IPS DF 4.7 (cell line): ENCODE measurements at regions not wholly inside any gene's neighbourhood (a gene's known extent, or its start where the extent isn't known, plus 50 kb on each side); places are given as distances from the start of the nearest gene placed in this dataset.
"Not testable (repeated sequence)": the region's sequence is repeated elsewhere in the genome, so short reads cannot be mapped to it uniquely, and the experiment has no call there.

Experiments used
- DNase-seq: peaks from one replicate; pipeline ENCODE4 v3.0.0-alpha.2; 2013; ENCODE audit warnings: low spot score; ENCODE audit errors: extremely low read depth

DNA sequence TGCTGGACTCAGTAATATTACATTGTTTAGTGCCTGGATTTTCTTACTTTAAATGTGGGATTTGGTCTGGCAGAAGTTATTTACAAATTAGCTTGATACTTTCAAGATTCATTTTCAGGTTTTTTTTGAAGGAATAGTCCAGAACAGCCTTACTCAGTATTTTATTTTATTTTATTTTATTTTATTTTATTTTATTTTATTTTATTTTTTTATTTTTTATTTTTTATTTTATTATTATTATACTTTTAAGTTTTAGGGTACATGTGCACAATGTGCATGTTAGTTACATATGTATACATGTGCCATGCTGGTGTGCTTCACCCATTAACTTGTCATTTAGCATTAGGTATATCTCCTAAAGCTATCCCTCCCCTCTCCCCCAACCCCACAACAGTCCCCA is 380.5 kb upstream of the FTMT start:
- DNase-seq = not testable (repeated sequence)

GRCh38 chr5:121478636-121479035 is 373.0 kb upstream of the FTMT start:
- no peak for DNase-seq

GRCh38 chr5:121479337-121479736 is 372.3 kb upstream of the FTMT start:
- DNase-seq = no peak

DNA sequence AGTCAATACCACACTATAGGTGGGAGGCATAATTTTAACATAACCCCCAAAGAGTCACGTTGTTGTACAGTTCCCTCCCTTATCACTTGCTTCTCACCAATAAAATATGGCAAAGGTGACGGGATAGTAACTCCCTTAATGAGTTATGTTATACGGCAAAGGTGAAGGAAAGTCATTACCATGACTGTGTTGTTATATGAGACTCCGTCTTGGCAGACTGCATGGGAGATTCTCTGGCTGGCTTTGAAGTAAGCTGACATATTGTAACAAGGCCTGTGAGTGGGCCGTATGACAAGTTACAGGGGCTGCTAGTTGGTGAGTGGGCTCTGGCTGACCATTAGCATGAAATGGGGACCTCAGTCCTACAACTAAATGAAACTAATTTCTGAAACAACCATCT is 366.4 kb upstream of the FTMT start:
- no peak for DNase-seq

DNA sequence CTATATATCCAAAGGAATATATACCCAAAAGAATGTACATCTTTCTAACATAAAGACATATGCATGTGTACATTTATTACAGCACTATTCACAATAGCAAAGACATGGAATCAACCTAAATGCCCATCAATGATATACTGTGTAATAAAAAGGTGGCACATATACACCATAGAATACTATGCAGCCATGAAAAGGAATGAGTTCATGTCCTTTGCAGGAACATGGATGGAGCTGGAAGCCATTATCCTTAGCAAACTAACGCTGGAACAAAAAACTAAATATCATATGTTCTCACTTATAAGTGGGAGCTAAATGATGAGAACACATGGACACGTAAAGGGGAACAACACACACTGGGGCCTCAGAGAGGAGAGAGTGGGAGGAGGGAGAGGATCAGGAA is 365.7 kb upstream of the FTMT start:
- DNase-seq = not testable (repeated sequence)

DNA sequence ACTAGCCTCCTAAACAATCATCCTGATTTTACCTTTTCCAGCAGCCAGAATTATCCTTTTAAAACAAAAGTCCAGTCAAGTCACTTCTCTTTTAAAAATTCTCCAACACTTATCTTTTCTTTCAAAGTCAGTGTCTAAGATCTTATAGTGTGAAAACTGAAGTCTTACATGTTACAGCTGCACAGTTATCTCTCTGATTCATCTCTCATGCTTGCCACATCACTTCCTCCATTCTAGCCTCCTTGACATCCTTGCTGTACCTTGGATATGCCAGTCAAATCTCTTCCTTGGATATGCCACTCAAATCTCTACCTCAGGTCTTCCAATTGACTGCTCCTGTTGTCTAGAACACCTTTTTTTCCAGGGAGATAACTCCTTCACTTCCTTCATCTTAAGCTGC is 361.7 kb upstream of the FTMT start:
- no peak for DNase-seq

DNA sequence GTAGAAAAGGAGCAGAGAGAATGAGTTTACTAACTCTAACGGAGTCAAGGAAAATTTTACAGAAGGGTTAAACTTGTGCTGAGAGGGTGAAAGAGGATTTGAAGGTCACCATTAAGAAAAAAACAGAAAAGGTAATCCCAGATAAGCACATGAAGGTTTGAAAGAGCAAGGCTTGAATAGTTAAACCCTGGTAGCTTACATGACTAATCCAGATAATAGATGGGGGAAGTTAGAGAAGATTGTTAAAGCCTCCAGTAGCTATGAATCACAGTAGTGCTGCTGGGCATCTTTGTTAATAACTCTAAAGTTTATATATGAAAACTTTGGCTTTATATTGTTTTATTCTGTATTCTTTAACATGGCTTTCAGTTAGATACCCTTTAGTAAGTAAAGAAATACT is 354.5 kb upstream of the FTMT start:
- no peak for DNase-seq

GRCh38 chr5:121500310-121500709 is 351.4 kb upstream of the FTMT start:
- DNase-seq = no peak

DNA sequence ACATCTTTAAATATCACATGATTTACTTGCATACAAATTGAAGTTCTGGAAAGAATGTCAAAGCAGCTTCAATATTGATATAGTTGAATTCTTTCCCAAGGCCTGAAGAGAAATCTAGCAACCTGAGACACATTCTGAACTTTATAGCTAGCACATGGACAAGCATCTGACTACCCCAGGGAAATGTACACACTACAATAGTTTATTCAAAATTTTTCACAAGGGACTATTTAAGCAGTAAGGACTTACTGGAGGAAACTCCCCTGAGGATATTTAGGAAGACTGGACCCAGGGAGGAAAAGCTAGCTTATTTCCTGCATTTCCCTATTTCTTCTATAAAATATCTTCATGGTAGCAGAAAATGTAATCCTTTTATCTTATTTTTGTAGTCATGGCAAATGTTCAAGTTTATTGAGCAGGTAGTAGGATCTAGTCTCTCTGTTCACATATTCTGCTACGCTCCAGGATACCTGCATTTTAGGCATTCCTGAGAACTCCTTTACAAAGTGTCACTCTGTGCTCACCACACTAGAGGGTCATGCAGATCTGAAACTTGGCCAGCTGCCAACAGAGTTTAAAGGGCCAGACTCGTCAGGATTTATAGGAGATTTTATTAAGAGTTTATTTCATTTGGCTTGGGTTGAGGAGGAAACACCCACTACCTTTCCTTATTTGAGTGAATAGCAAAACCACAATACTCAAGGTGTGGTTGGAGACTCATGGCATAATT is 348.4 kb upstream of the FTMT start:
- DNase-seq = peak; percentile 56

GRCh38 chr5:121516997-121517396 is 334.7 kb upstream of the FTMT start:
- no peak for DNase-seq

- DNase-seq = no peak
Observed at GRCh38 chr5:121525706-121526105, 326.0 kb upstream of the FTMT start.

GRCh38 chr5:121526908-121527307 is 324.8 kb upstream of the FTMT start:
- DNase-seq = no peak

DNA sequence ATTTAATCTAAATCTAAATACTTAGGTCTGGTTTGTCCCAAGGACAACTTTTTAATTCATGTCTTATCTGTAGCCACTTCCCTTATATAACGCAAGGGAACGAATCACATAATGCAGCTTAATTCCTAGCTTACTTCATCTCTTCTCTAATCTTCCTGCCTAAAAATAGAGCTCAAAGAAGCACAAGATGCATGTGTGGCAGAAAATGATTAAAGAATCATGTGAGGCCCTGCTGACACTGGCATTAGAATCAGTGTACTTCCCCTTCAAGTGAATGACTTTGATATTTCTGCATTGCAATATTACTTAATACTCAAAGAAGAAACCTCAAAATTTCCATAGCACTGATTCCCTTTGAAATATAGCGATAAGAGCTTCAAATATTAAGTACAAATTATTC is 317.9 kb upstream of the FTMT start:
- no peak for DNase-seq

- no peak for DNase-seq
Observed at GRCh38 chr5:121550989-121551388, 300.7 kb upstream of the FTMT start.

DNA sequence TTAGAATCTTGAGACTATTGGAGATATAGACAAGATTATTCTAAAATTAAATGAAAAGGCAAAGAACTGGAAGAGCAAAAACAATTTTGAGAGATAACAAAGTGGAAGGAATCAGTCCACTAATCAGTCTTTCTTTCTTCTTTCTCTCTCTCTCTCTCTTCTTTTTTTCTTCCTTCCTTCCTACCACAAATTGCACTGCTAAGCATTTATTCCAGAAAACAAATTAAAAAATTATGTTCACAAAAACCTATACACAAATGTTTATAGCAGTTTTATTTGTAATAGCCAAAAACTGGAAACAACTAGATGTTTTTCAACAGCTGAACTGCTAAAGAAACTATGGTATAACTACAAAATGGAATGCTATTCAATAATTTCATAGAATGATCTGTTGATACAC is 291.9 kb upstream of the FTMT start:
- no peak for DNase-seq

GRCh38 chr5:121572061-121572460 is 279.6 kb upstream of the FTMT start:
- DNase-seq = no peak

- DNase-seq = no peak
Observed at GRCh38 chr5:121573721-121574382, 277.8 kb upstream of the FTMT start.

DNA sequence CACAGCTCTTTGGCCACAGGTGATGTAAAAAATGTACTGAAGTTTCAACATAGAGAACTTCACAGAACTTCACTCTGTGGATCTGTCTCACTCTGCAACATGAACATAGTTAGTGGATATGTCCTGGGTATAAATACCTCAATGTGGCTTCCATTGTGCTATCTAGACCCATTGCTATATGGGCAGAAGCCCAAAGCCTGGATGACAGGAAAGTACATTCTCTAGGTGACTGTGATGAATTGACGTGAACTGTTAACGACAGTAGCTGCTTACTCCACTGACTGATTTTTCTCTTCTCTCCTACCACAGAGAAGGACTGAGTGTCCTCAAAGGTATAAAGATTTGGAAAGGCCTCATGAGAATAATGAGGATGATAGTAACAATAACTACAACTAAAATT is 270.1 kb upstream of the FTMT start:
- DNase-seq = no peak

DNA sequence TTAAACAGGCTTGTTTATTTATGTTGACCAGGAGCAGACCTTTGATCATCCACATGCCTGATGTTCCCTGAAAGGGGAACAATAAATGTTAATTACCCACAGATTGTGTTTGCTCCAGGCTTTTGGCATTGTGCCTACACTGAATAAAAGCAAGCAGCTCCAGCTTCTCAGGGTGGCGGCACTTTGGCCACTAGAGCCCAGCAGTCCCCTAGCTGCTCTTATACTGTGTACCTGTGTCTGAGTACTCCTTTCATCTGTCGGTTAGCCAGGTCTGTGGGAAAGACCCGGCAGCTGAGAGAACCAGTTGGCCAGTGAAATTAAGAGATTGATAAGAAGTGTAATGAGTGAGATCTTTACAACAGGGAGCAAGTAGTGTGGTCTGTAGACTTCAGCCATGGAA is 254.8 kb upstream of the FTMT start:
- DNase-seq = no peak

GRCh38 chr5:121608826-121609225 is 242.9 kb upstream of the FTMT start:
- no peak for DNase-seq

GRCh38 chr5:121624035-121624434 is 227.6 kb upstream of the FTMT start:
- DNase-seq = no peak

GRCh38 chr5:121628783-121629182 is 222.9 kb upstream of the FTMT start:
- no peak for DNase-seq

GRCh38 chr5:121630402-121630801 is 221.3 kb upstream of the FTMT start:
- no peak for DNase-seq
